HL-60 (cell line): ENCODE measurements at regions not wholly inside any gene's neighbourhood (a gene's known extent, or its start where the extent isn't known, plus 50 kb on each side); places are given as distances from the start of the nearest gene placed in this dataset.

ENCODE experiments used
- CTCF ChIP-seq: IDR thresholded peaks from one replicate; pipeline ENCODE4 v1.5.1; 2011; ENCODE audit warnings: low read length, control low read depth, inconsistent platforms; ENCODE audit not compliant: insufficient read depth
- GABPA ChIP-seq: IDR thresholded peaks from 2 replicates; pipeline ENCODE4 v1.6.1; 2012; ENCODE audit warnings: low read depth
- POLR2AphosphoS5 ChIP-seq: IDR thresholded peaks from 2 replicates; pipeline ENCODE4 v1.6.1; 2012; ENCODE audit warnings: low read depth
- REST ChIP-seq: IDR thresholded peaks from 2 replicates; pipeline ENCODE4 v1.6.1; 2012; ENCODE audit warnings: low read depth; ENCODE audit not compliant: insufficient replicate concordance
- SPI1 ChIP-seq: IDR thresholded peaks from 2 replicates; pipeline ENCODE4 v1.6.1; 2012; ENCODE audit warnings: low read depth, mild to moderate bottlenecking, borderline replicate concordance

GRCh38 chr5:63314551-63314950 is 647.7 kb downstream of the HTR1A start:
- no peak for TF ChIP-seq CTCF
- TF ChIP-seq GABPA = no peak
- no peak for TF ChIP-seq POLR2AphosphoS5
- TF ChIP-seq REST = no peak
- TF ChIP-seq SPI1 = no peak
